CD4-positive, alpha-beta T cell treated with Interleukin-6 at 100 ng/mL for 8 hours (primary cell): ENCODE measurements at regions not wholly inside any gene's neighbourhood (a gene's known extent, or its start where the extent isn't known, plus 50 kb on each side); places are given as distances from the start of the nearest gene placed in this dataset.
"Not testable (repeated sequence)": the region's sequence is repeated elsewhere in the genome, so short reads cannot be mapped to it uniquely, and the experiment has no call there.

Experiments
- DNase-seq: peaks from one replicate; pipeline ENCODE4 v3.0.0-alpha.2; 2020; ENCODE audit warnings: mixed read lengths, low spot score

- not testable (repeated sequence) for DNase-seq
Measured at GRCh38 chr9:65454034-65454433, 169.0 kb upstream of the FOXD4L5 start.

- DNase-seq, result not testable (repeated sequence)
Measured at GRCh38 chr9:65449886-65450610, 165.0 kb upstream of the FOXD4L5 start.

- no peak for DNase-seq
Measured at GRCh38 chr9:65449423-65449822, 164.4 kb upstream of the FOXD4L5 start.

GRCh38 chr9:65447146-65447545 lies 162.1 kb upstream of the FOXD4L5 start:
- not testable (repeated sequence) for DNase-seq

- not testable (repeated sequence) for DNase-seq
Measured at GRCh38 chr9:65445991-65446390, 161.0 kb upstream of the FOXD4L5 start.

GRCh38 chr9:65444943-65445342 lies 159.9 kb upstream of the FOXD4L5 start:
- no peak for DNase-seq

GRCh38 chr9:65442116-65442515 lies 157.1 kb upstream of the FOXD4L5 start:
- not testable (repeated sequence) for DNase-seq

- DNase-seq, result not testable (repeated sequence)
Measured at GRCh38 chr9:65441324-65441920, 156.4 kb upstream of the FOXD4L5 start.

GRCh38 chr9:65437724-65438123 lies 152.7 kb upstream of the FOXD4L5 start:
- DNase-seq, result no peak

GRCh38 chr9:65435464-65435863 lies 150.5 kb upstream of the FOXD4L5 start:
- no peak for DNase-seq

- DNase-seq, result no peak
Measured at GRCh38 chr9:65432722-65433323, 147.8 kb upstream of the FOXD4L5 start.

- DNase-seq, result no peak
Measured at GRCh38 chr9:65432051-65432450, 147.0 kb upstream of the FOXD4L5 start.

GRCh38 chr9:65430221-65430620 lies 145.2 kb upstream of the FOXD4L5 start:
- DNase-seq, result no peak

- DNase-seq, result not testable (repeated sequence)
Measured at GRCh38 chr9:65427361-65427760, 142.4 kb upstream of the FOXD4L5 start.

- not testable (repeated sequence) for DNase-seq
Measured at GRCh38 chr9:65426813-65427212, 141.8 kb upstream of the FOXD4L5 start.

GRCh38 chr9:65426231-65426630 lies 141.2 kb upstream of the FOXD4L5 start:
- DNase-seq, result no peak

GRCh38 chr9:65425183-65425582 lies 140.2 kb upstream of the FOXD4L5 start:
- not testable (repeated sequence) for DNase-seq

- DNase-seq, result not testable (repeated sequence)
Measured at GRCh38 chr9:65424437-65424984, 139.5 kb upstream of the FOXD4L5 start.

GRCh38 chr9:65423691-65424436 lies 138.9 kb upstream of the FOXD4L5 start:
- not testable (repeated sequence) for DNase-seq

- DNase-seq, result not testable (repeated sequence)
Measured at GRCh38 chr9:65422966-65423690, 138.1 kb upstream of the FOXD4L5 start.

- not testable (repeated sequence) for DNase-seq
Measured at GRCh38 chr9:65421486-65421885, 136.5 kb upstream of the FOXD4L5 start.
